SK-N-SH treated with all-trans-retinoic acid at 6 μM for 48 hours (cell line): ENCODE measurements at regions not wholly inside any gene's neighbourhood (a gene's known extent, or its start where the extent isn't known, plus 50 kb on each side); places are given as distances from the start of the nearest gene placed in this dataset.

ENCODE experiments used
- OSR1 ChIP-seq: fragments of 250-450 bp; sonication (Bioruptor Pico); IDR thresholded peaks from 2 replicates; pipeline ENCODE4 v1.8.0; 2022; ENCODE audit warnings: moderate library complexity, mild to moderate bottlenecking, inconsistent platforms
- PATZ1 ChIP-seq: fragments of 250-450 bp; sonication (Bioruptor Pico); IDR thresholded peaks from 2 replicates; pipeline ENCODE4 v1.8.0; 2020; ENCODE audit warnings: mild to moderate bottlenecking, moderate library complexity, borderline replicate concordance
- POU6F1 ChIP-seq: fragments of 250-450 bp; sonication (Bioruptor Pico); IDR thresholded peaks from 2 replicates; pipeline ENCODE4 v1.8.0; 2021; ENCODE audit warnings: low read depth, mild to moderate bottlenecking, moderate library complexity, borderline replicate concordance
- RARB ChIP-seq: fragments of 250-450 bp; sonication (Bioruptor Pico); IDR thresholded peaks from 2 replicates; pipeline ENCODE4 v1.8.0; 2021; ENCODE audit warnings: mild to moderate bottlenecking, moderate library complexity
- ZFP3 ChIP-seq: fragments of 250-450 bp; sonication (Bioruptor Pico); IDR thresholded peaks from 2 replicates; pipeline ENCODE4 v1.5.0; 2020; ENCODE audit warnings: mild to moderate bottlenecking, moderate library complexity

GRCh38 chrX:45598861-45599260 lies 398.2 kb upstream of the DIPK2B start:
- TF ChIP-seq RARB (CRISPR knock-in tag) (no peak), POU6F1 (CRISPR knock-in tag) (no peak), PATZ1 (CRISPR knock-in tag) (no peak), OSR1 (CRISPR knock-in tag) (no peak), ZFP3 (CRISPR knock-in tag) (no peak)
